ENCODE measurements at regions not wholly inside any gene's neighbourhood (a gene's known extent, or its start where the extent isn't known, plus 50 kb on each side); places are given as distances from the start of the nearest gene placed in this dataset.
"Not testable (repeated sequence)": the region's sequence is repeated elsewhere in the genome, so short reads cannot be mapped to it uniquely, and the experiment has no call there.

DNA sequence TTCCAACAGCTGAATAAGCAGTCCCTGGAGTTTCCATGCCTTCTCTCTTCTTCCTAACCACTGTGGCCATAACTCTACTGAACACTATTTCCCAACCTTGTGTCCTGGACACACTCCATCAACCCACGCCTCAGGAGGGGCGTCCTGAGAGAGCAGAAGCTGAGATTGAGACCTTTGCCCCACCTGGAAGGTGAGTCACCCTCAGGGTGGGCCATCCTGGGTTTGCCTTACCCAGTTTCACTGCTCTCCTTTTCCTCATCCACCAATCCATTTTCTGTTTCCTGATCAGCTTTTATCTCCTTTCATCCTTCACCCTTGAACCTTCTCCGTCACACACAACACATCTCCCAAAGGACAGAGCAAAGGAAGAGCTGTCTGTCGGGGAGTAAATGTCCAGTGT is 91.4 kb downstream of the TMEM130 start:
- no peak for DNase-seq

DNA sequence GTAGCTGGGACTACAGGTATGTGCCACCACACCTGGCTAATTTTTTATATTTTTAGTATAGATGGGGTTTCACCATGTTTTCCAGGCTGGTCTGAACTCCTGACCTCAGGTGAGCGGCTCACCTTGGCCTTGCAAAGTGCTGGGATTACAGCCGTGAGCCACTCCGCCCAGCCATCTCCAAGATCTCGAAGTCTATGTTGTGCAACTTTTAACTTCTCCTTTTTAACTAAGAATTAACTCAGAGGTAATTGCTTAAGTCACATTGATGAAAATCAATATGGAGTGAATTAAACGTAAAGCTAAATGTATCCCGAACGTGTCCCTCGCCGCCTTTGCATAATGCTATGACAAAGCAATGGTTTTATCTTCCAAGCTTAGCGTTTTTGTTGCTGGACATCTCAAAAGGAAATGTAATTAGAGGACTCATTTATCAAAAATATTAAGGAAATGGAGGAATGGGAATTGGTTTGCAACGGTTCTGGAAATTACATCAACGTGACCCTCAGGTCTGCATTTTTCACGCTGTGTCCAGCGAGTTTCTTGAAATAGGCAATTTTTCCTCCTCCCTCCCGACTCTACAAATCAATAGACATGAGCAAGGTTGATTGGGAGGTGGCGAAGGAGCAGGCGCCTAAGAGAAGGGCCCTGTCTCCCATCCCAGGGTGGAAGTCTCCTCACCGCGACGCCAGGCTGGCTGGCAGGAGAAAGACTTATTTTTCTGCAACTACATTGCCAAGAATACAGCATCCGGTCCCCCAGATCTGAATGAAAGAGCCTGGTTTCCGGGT is 89.8 kb downstream of the TMEM130 start:
- DNase-seq: no peak

DNA sequence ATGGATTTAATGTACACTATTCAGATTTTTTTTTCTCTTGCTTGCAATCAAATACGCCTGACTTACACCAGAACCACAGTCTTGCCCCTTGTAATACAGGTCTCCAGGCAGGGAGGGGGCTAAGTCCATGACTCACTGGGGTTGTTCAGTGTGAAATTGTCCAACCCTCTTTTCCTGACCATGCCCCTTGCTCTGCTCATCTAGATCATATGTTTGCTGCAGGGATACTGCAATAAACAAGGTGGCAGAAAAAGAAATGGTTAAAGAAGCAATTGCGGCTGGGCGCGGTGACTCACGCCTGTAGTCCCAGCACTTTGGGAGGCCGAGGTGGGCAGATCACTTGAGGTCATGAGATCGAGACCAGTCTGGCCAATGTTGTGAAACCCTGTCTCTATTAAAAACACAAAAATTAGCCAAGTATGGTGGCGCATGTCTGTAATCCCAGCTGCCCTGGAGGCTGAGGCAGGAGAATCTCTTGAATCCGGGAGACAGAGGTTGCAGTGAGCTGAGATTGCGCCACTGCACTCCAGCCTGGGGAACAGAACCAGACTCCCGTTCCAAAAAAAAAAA is 85.5 kb downstream of the TMEM130 start:
- DNase-seq: no peak

DNA sequence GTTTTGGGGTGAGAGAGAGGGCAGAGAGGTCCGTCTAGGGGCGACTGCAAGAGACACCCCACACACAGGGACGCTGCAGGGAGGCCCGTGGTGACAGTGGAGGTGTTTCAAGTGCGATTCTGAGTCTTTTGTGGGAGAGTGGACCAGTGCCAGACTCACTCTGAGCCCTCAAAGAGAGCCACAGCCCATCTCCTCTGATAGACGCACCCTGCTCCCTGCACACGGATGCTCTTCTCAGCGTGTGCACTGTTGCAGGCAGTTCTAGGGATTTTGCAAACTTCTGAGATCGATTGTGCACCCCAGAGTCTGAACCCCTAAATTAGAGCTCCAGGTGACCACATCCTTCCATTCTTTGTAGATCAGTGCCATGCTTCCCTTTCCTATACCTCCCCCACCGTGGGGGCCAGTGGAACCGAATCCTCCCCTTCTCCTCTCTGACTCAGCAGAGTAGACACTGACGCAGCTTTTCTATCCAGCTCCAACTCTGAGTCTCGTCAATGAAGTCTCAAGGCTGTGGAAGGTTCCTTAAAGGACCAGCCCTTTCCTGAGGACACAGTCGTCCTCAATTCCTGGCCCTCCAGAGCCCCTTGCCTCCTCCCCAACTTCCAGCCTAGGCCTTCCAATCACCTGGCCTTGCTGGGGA is 83.8 kb downstream of the TMEM130 start:
- DNase-seq: no peak

DNA sequence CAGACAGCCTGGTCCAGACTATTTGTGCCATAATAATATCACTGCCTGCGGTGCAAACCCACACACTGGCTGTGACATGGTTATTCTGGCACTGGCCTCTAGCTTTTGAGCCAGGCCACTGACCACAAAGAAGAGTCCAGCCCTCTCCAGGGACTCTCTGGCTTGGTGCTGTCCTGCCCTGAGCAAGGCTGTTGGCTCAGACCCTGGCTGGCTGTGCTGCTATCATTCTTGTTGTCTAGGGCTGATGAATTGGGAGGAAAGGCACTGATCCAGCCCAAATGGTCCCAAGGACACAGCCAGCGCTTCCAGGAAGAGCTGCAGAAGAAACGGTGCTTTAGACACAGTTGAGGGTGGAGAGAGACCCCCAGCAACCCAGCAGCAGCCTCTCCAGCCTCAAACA is 80.8 kb downstream of the TMEM130 start:
- no peak for DNase-seq

DNA sequence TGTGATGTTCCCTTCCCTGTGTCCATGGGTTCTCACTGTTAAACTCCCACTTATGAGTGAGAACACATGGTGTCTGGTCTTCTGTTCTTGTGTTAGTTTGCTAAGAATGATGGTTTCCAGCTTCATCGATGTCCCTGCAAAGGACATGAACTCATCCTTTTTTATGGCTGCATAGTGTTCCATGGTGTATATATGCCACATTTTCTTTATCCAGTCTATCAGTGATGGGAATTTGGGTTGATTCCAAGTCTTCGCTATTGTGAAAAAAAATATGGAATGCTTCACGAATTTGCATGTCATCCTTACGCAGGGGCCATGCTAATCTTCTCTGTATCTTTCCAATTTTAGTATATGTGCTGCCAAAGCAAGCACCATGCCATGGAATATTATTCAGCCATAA is 75.4 kb downstream of the TMEM130 start:
- DNase-seq: not testable (repeated sequence)

DNA sequence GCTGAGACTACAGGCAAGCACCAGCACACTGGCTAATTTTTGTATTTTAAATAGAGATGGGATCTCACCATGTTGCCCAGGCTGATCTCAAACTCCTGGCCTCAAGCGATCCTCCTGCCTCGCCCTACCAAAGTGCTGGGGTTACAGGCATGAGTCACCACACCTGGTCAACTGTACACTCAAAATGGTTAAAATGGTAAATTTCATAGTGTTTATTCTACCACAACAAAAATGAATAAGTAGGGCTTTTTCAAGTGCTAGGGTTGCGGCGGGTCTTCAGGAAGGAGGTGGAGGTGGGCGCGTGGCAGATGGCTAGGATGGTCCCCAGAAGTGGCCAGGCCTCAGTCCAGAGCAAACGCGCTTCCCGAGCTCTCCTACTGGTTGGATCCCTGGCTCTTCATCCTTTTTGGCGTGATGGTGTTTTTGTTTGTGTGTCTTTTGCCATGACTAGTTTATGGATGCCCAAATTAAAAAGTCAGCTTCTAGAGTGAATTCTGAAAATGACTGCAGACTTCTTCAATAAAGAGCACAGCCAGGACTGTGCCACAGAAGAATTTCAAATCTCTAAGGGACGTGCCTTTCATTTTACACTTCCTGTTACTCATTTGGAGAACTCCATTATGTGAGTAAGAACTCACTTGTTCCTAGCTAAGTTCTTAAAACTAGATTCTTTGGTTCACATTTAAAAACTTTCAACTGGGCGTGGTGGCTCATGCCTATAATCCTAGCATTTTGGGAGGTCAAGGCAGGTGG is 73.9 kb downstream of the TMEM130 start:
- DNase-seq: no peak
